ENCODE measurements at regions not wholly inside any gene's neighbourhood (a gene's known extent, or its start where the extent isn't known, plus 50 kb on each side); places are given as distances from the start of the nearest gene placed in this dataset.

GRCh38 chr4:95963456-95963855 lies 123.6 kb downstream of the PDHA2 start:
- TF ChIP-seq, protein P1, sequence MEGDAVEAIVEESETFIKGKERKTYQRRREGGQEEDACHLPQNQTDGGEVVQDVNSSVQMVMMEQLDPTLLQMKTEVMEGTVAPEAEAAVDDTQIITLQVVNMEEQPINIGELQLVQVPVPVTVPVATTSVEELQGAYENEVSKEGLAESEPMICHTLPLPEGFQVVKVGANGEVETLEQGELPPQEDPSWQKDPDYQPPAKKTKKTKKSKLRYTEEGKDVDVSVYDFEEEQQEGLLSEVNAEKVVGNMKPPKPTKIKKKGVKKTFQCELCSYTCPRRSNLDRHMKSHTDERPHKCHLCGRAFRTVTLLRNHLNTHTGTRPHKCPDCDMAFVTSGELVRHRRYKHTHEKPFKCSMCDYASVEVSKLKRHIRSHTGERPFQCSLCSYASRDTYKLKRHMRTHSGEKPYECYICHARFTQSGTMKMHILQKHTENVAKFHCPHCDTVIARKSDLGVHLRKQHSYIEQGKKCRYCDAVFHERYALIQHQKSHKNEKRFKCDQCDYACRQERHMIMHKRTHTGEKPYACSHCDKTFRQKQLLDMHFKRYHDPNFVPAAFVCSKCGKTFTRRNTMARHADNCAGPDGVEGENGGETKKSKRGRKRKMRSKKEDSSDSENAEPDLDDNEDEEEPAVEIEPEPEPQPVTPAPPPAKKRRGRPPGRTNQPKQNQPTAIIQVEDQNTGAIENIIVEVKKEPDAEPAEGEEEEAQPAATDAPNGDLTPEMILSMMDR (IDR thresholded peaks at IDR 0.05), result no peak
- no peak for TF ChIP-seq POLR2A (IDR thresholded peaks at IDR 0.05)
